ENCODE measurements at regions not wholly inside any gene's neighbourhood (a gene's known extent, or its start where the extent isn't known, plus 50 kb on each side); places are given as distances from the start of the nearest gene placed in this dataset.

- TF ChIP-seq CTCF (IDR thresholded peaks at IDR 0.05): no peak
- TF ChIP-seq POLR2AphosphoS5 (IDR thresholded peaks at IDR 0.05): no peak
Observed at GRCh38 chr13:20340136-20340758, 108.1 kb upstream of the GJB6 start.
